HG02885 (cell line): ENCODE measurements at regions not wholly inside any gene's neighbourhood (a gene's known extent, or its start where the extent isn't known, plus 50 kb on each side); places are given as distances from the start of the nearest gene placed in this dataset.
A peak's percentile ranks its signal among the peaks of the same experiment; 100 is the strongest.
"Not testable (repeated sequence)": the region's sequence is repeated elsewhere in the genome, so short reads cannot be mapped to it uniquely, and the experiment has no call there.

Experiments used
- ATAC-seq: cut with Tn5 transposase; IDR thresholded peaks from one replicate; pipeline ENCODE4 v1.9.1; 2021; ENCODE audit warnings: mild to moderate bottlenecking; ENCODE audit not compliant: unreplicated experiment, poor library complexity

GRCh38 chr5:62184444-62184843 is 121.6 kb upstream of the KIF2A start:
- no peak for ATAC-seq

- ATAC-seq: no peak
Measured at GRCh38 chr5:62190173-62190572, 115.8 kb upstream of the KIF2A start.

DNA sequence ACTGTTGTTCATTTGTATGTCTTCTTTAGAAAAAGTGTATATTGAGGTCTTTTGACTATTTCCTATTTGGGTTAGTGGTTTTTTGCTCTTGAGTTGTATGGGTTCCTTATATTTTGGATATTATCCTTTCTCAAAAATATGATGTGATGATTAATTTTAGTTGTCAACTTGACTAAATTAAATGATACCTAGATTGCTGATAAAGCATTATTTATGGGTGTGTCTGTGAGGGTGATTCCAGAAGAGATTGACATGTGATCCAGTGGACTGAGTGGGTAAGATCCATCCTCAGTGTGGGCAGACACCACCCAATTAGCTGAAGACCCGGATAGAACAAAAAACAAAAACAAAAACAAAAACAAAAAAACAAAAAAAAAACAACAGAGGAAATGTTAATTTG is 115.1 kb upstream of the KIF2A start:
- ATAC-seq: no peak

DNA sequence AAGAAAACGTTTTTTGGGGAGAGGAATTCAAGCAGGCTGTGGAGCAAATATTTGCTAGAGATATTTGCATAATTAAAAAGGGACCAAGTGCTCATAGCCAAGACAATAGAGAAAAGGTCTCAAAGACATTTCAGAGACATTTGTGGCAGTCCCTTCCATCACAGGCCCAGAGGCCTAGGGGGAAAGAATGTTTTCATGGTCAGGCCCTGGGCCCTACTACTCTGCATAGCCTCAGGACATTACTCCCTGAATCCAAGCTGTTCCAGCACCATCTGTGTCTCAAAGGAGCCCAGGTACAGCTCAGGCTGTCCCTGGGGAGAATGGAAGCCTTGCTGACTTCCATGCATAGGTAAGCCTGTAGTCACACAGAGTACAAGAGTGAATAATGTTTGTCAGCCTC is 113.0 kb upstream of the KIF2A start:
- no peak for ATAC-seq

DNA sequence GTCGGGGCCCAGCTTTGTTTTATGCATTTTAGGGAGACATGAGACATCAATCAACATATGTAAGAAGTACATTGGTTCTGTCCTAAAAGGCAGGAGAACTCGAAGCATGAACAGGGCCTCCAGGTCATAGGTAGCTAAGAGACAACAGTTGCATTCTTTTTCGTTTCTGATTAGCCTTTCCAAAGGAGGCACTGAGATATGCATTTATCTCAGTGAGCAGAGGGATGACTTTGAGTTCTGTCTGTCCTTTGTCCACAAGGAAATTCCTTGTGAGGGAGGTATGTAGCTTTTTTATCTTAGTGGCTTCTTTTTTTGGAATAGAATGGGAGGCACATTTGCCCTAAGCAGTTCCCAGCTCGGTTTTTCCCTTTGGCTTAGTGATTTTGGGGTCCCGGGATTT is 109.5 kb upstream of the KIF2A start:
- ATAC-seq: not testable (repeated sequence)

GRCh38 chr5:62197697-62198096 is 108.3 kb upstream of the KIF2A start:
- no peak for ATAC-seq

- no peak for ATAC-seq
Measured at GRCh38 chr5:62198421-62198820, 107.6 kb upstream of the KIF2A start.

- ATAC-seq: no peak
Measured at GRCh38 chr5:62199792-62200716, 106.0 kb upstream of the KIF2A start.

GRCh38 chr5:62206150-62206829 is 99.7 kb upstream of the KIF2A start:
- no peak for ATAC-seq

- no peak for ATAC-seq
Measured at GRCh38 chr5:62208218-62208852, 97.7 kb upstream of the KIF2A start.

DNA sequence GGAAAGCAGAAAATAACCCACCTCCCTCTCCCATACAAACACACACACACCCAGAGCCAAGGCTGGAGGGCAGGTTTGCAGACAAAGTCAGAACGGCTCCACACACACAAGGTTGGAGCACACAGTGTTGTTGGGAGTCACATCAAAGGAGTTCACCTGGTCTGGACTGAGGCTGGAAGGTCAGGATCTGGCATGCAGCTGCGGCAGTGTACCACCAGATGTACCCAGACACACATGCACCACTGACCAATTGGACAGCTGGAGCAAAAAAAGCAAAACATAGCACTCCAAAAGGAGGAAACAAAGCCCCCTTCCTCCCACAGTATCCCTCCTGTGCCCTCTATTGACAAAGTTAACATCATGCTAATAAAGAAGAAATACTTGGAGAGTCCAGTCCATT is 94.6 kb upstream of the KIF2A start:
- ATAC-seq: no peak

DNA sequence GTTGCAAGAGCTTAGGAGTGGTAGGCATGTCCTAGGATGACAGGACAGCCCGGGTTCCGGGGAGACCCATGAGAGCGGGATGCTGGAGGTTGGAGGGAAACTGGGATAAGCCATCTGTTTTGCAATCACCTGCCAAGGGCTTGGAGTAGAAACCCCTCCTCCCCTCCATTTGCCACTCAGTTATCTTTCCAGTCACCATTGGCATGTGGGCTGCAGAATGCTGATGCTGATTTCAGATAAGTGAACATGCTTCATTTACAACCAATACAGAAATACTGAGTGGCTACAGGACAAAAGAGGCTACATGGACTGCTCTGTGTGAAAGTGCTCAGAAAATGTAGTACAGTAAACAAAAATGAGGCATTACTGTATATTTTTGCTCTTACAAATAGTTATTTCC is 93.4 kb upstream of the KIF2A start:
- ATAC-seq: no peak

DNA sequence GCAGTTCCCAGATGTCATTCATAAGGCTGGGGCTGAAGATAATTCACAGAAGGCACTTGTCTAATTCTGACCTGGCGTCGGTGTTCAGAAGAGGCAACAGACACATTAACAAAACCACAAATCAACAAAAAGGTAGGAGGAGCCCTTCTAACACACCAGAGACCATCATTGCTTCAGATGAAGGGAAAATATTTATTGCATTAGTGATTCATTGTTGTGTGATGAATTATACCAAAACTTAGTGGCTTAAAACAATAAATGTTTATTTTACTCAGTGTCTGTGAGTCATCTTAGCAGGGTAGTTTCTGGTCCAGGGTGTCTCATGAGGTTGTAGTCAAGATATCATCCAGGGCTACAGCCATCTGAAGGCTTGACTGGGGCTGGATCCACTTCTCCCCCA is 91.3 kb upstream of the KIF2A start:
- ATAC-seq: no peak

DNA sequence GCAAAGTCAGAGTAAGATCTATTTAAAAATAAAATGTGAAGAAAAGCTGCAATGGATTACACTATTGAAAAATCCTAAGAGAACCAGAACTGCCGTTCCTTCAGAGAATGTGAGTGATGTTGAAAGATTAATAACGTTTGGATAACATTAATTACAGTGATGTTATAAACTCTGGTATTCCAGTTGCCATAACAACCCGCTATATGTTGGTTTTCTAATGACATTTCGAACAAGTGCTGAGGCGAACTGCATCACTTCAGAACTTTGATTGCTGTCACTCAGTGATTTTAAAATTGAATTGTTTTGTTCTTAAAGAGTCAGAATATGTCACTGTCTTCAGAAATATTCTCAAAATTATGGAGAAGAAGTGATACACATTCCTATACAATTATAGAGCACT is 89.4 kb upstream of the KIF2A start:
- ATAC-seq: not testable (repeated sequence)

- ATAC-seq: not testable (repeated sequence)
Measured at GRCh38 chr5:62217095-62217494, 88.9 kb upstream of the KIF2A start.

- not testable (repeated sequence) for ATAC-seq
Measured at GRCh38 chr5:62218860-62219259, 87.1 kb upstream of the KIF2A start.

DNA sequence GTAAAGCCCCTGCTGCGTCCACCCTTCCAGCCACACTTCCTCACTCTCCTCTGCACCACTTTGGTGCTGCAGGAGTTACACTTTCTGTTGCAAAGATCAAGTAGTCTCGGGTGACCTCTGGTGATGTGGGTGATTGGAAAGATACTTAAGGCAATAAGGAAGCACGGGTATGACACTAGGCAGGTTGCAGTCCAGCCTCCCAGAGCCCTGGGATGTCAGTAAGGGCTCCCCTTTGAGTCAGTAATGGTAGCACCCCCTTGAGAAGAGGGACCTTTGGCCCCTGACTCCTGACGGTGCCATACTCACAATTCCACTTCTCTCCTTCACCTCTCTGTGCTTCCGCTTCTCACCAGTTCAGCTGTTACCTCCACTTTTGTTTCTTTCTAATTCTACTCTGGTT is 84.1 kb upstream of the KIF2A start:
- ATAC-seq: not testable (repeated sequence)

GRCh38 chr5:62222305-62222704 is 83.7 kb upstream of the KIF2A start:
- ATAC-seq: not testable (repeated sequence)

DNA sequence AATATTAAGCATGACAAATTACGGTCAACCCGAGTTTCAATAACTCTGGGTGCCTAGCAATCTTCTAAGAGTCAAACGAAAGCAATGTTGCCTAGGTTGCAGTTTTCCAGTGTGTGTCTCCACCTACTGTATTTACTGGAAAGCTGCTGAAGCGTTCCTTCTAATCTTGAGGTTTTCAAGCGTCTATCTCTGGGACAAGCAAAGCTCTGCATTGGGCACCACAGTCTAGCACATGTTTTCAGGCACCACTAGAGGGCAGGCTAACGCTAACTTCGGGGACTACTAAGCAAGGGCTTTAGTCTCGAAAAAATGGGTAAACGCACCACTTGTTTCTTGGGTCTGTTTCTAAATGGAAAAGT is 82.7 kb upstream of the KIF2A start:
- ATAC-seq: peak; percentile 95

DNA sequence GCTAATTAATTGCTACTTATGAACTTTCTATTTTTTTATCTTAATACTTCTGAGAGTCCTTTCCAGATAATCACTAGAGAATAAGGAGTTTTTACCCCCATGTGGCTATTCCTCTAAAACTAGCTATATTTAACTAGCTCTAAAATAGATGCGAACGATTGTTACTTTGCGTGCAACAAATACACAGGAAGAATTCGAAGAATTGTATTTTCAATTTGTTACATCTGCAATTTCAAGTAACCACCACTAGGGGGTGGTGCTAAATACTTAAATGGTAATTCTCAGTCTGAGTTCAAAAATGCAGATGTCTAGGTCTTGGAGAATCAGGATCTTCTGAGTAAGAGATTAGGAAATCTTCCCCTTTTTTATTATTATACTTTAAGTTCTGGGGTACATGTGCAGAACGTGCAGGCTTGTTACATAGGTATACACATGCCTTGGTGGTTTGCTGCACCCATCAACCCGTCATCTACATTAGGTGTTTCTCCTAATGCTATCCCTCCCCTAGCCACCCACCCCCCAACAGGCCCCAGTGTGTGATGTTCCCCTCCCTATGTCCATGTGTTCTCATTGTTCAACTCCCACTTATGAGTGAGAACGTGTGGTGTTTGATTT is 80.9 kb upstream of the KIF2A start:
- ATAC-seq: not testable (repeated sequence)

GRCh38 chr5:62230876-62231388 is 75.1 kb upstream of the KIF2A start:
- not testable (repeated sequence) for ATAC-seq
